ENCODE measurements at regions not wholly inside any gene's neighbourhood (a gene's known extent, or its start where the extent isn't known, plus 50 kb on each side); places are given as distances from the start of the nearest gene placed in this dataset.
"Not testable (repeated sequence)": the region's sequence is repeated elsewhere in the genome, so short reads cannot be mapped to it uniquely, and the experiment has no call there.

GRCh38 chr9:29063031-29063430 lies 1489.8 kb upstream of the C9orf72 start:
- H3K4me3 Mint-ChIP-seq: no peak overlapping the region
- no peaks in the 10 kb centered on the region for H3K4me1 Mint-ChIP-seq (ENCODE audit: low read depth)
- no peaks in the 10 kb centered on the region for H3K27me3 Mint-ChIP-seq (ENCODE audit: low read depth)
- no peak for DNase-seq (ENCODE audit: low spot score)
- H3K27ac Mint-ChIP-seq: no peak overlapping the region
- no peaks in the 10 kb centered on the region for H3K36me3 Mint-ChIP-seq (ENCODE audit: low read depth)
- H3K9me3 Mint-ChIP-seq: peaks cover 6% of the 10 kb centered on the region

DNA sequence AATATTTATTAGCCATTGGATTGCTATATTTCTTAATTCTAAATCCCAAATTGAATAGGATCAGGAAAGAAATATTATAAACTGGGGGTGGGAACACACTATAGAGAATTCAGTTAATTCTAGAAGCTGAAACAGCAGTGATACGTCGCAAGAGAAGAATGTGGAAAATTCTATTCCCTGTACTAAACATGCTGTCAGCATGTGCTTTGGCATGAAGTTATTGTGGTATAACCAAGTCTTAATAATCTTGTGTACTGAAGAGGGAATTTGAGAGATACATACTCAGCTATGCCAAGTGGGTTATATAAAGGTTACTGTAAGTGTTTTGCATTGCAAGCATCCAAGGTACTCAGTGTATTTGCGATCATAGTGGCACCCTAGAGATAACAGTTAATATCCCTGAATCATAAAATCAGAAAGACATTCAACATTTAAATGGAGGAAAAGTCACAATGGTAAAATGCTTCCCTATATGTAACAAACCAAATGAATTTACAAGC lies 1492.9 kb upstream of the C9orf72 start:
- DNase-seq (ENCODE audit: low spot score): no peak
- Mint-ChIP-seq H3K9me3 (no peaks in the 10 kb centered on the region), H3K27ac (no peak overlapping the region), H3K4me1 (ENCODE audit: low read depth) (no peaks in the 10 kb centered on the region), H3K4me3 (no peak overlapping the region), H3K36me3 (ENCODE audit: low read depth) (no peaks in the 10 kb centered on the region), H3K27me3 (ENCODE audit: low read depth) (no peaks in the 10 kb centered on the region)

DNA sequence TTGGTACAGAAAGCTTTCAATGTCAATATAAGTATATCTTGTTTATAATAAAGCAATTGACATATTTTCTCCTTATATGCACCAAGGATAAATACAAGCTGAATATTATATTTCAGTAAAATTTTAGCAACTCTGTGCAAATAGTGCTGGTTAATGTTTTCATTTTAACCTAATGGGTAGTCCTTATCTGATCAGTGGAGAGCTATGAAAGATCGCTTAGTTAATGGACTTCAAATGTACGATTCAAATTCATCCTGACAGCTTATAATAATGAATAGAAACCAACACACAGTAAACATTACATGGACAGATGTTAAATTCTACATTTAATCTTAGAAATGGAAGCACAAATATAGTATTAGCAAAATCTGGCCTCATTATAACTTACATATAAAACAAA lies 1495.2 kb upstream of the C9orf72 start:
- Mint-ChIP-seq H3K9me3 (no peaks in the 10 kb centered on the region), H3K27ac (no peak overlapping the region), H3K4me1 (ENCODE audit: low read depth) (no peaks in the 10 kb centered on the region), H3K36me3 (ENCODE audit: low read depth) (no peaks in the 10 kb centered on the region), H3K27me3 (ENCODE audit: low read depth) (no peaks in the 10 kb centered on the region), H3K4me3 (no peak overlapping the region)
- no peak for DNase-seq (ENCODE audit: low spot score)

- H3K27me3 Mint-ChIP-seq (ENCODE audit: low read depth): no peaks in the 10 kb centered on the region
- H3K9me3 Mint-ChIP-seq: peaks cover 3% of the 10 kb centered on the region
- no peaks in the 10 kb centered on the region for H3K4me1 Mint-ChIP-seq (ENCODE audit: low read depth)
- no peak overlapping the region for H3K27ac Mint-ChIP-seq
- H3K4me3 Mint-ChIP-seq: no peak overlapping the region
- H3K36me3 Mint-ChIP-seq (ENCODE audit: low read depth): no peaks in the 10 kb centered on the region
- no peak for DNase-seq (ENCODE audit: low spot score)
Observed at GRCh38 chr9:29069376-29069775, 1496.1 kb upstream of the C9orf72 start.

GRCh38 chr9:29078063-29078666 lies 1504.9 kb upstream of the C9orf72 start:
- no peaks in the 10 kb centered on the region for H3K27me3 Mint-ChIP-seq (ENCODE audit: low read depth)
- no peak overlapping the region for H3K4me3 Mint-ChIP-seq
- peaks cover 7% of the 10 kb centered on the region for H3K9me3 Mint-ChIP-seq
- H3K36me3 Mint-ChIP-seq (ENCODE audit: low read depth): no peaks in the 10 kb centered on the region
- DNase-seq (ENCODE audit: low spot score): no peak
- H3K4me1 Mint-ChIP-seq (ENCODE audit: low read depth): no peaks in the 10 kb centered on the region
- H3K27ac Mint-ChIP-seq: no peak overlapping the region

DNA sequence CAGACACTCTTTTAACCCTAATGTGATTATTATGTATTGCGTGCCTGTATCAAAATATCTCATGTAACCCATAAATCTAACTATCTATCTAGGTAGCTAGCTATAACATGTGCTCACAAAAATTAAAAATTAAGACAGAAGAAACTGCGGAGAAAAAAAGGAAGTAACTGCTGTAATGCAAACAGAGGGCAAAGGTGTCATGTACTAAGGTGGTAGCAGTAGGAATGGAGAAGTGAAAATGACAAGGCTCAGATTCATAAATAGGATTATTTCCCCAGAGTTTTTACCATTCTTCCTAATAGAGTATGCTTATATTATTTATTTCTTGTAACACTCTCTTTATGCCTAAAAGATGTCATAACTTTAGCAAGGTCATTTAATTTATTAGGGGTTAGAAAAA lies 1527.5 kb upstream of the C9orf72 start:
- no peaks in the 10 kb centered on the region for H3K4me1 Mint-ChIP-seq (ENCODE audit: low read depth)
- no peak overlapping the region for H3K4me3 Mint-ChIP-seq

DNA sequence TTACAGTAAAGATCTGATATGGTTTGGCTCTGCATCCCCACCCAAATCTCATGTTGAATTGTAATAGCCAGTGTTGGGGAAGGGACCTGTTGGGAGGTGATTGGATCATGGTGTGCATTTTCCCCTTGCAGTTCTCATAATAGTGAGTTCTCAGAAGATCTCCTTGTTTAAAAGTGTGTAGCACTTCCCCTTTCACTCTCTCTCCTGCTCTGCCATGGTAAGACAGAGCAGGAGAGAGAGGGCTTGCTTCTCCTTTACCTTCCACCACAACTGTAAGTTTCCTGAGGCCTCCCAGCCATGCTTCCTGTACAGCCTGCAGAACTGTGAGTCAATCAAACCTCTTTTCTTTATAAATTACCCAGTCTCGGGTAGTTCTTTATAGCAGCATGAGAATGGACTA lies 1530.9 kb upstream of the C9orf72 start:
- not testable (repeated sequence) for H3K4me3 Mint-ChIP-seq; H3K36me3 Mint-ChIP-seq (ENCODE audit: low read depth); H3K27ac Mint-ChIP-seq; H3K4me1 Mint-ChIP-seq (ENCODE audit: low read depth); H3K27me3 Mint-ChIP-seq (ENCODE audit: low read depth); DNase-seq (ENCODE audit: low spot score)
- H3K9me3 Mint-ChIP-seq: peaks cover 14% of the 10 kb centered on the region

More for the DNA sequence above, 1527.5 kb upstream of the C9orf72 start:
- DNase-seq (ENCODE audit: low spot score): no peak
- Mint-ChIP-seq H3K9me3 (peaks cover 14% of the 10 kb centered on the region), H3K36me3 (ENCODE audit: low read depth) (no peaks in the 10 kb centered on the region), H3K27ac (no peak overlapping the region), H3K27me3 (ENCODE audit: low read depth) (no peaks in the 10 kb centered on the region)

- Mint-ChIP-seq H3K9me3 (peaks cover 17% of the 10 kb centered on the region), H3K36me3 (ENCODE audit: low read depth) (no peaks in the 10 kb centered on the region), H3K4me1 (ENCODE audit: low read depth) (no peaks in the 10 kb centered on the region), H3K27ac (no peak overlapping the region), H3K4me3 (no peak overlapping the region), H3K27me3 (ENCODE audit: low read depth) (no peaks in the 10 kb centered on the region)
- no peak for DNase-seq (ENCODE audit: low spot score)
Observed at GRCh38 chr9:29118555-29118954, 1545.3 kb upstream of the C9orf72 start.

DNA sequence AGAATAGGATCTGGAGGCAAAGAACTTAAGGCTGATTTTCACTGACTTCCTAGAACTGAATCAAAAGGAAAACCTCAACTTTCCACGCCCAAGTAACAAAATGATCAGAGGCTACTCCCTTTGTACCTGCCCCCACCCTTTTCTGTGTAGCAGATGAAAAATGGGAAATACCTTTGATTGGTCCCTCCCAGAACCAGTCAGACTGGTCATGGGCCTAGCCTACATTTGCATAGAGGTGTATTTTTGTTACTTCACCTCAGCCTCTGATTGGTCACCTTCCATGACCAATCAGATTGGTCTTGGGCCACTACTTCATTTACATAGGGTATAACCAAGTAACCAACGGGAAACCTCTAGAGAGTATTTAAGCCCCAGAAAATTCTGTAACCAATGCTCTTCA lies 1553.5 kb upstream of the C9orf72 start:
- Mint-ChIP-seq H3K4me1 (ENCODE audit: low read depth) (no peaks in the 10 kb centered on the region), H3K27ac (no peak overlapping the region), H3K36me3 (ENCODE audit: low read depth) (no peaks in the 10 kb centered on the region), H3K27me3 (ENCODE audit: low read depth) (no peaks in the 10 kb centered on the region), H3K9me3 (peaks cover 39% of the 10 kb centered on the region), H3K4me3 (no peak overlapping the region)
- DNase-seq (ENCODE audit: low spot score): no peak

GRCh38 chr9:29129763-29130162 lies 1556.5 kb upstream of the C9orf72 start:
- Mint-ChIP-seq H3K27ac (no peak overlapping the region), H3K27me3 (ENCODE audit: low read depth) (no peaks in the 10 kb centered on the region), H3K4me3 (no peak overlapping the region), H3K36me3 (ENCODE audit: low read depth) (no peaks in the 10 kb centered on the region), H3K9me3 (peaks cover 38% of the 10 kb centered on the region), H3K4me1 (ENCODE audit: low read depth) (no peaks in the 10 kb centered on the region)
- no peak for DNase-seq (ENCODE audit: low spot score)

GRCh38 chr9:29144476-29144875 lies 1571.2 kb upstream of the C9orf72 start:
- H3K27me3 Mint-ChIP-seq (ENCODE audit: low read depth): no peaks in the 10 kb centered on the region
- H3K9me3 Mint-ChIP-seq: peaks cover 16% of the 10 kb centered on the region
- H3K4me3 Mint-ChIP-seq: no peak overlapping the region
- no peaks in the 10 kb centered on the region for H3K36me3 Mint-ChIP-seq (ENCODE audit: low read depth)
- no peak for DNase-seq (ENCODE audit: low spot score)
- H3K27ac Mint-ChIP-seq: no peak overlapping the region
- no peaks in the 10 kb centered on the region for H3K4me1 Mint-ChIP-seq (ENCODE audit: low read depth)

GRCh38 chr9:29150606-29151005 lies 1577.3 kb upstream of the C9orf72 start:
- H3K36me3 Mint-ChIP-seq (ENCODE audit: low read depth): no peaks in the 10 kb centered on the region
- DNase-seq (ENCODE audit: low spot score): no peak
- H3K27me3 Mint-ChIP-seq (ENCODE audit: low read depth): no peaks in the 10 kb centered on the region
- no peaks in the 10 kb centered on the region for H3K4me1 Mint-ChIP-seq (ENCODE audit: low read depth)
- no peak overlapping the region for H3K27ac Mint-ChIP-seq
- no peak overlapping the region for H3K4me3 Mint-ChIP-seq
- H3K9me3 Mint-ChIP-seq: peaks cover 3% of the 10 kb centered on the region

GRCh38 chr9:29160763-29161353 lies 1587.6 kb upstream of the C9orf72 start:
- Mint-ChIP-seq H3K4me1 (ENCODE audit: low read depth) (no peaks in the 10 kb centered on the region), H3K27ac (no peak overlapping the region), H3K9me3 (peaks cover 6% of the 10 kb centered on the region), H3K27me3 (ENCODE audit: low read depth) (no peaks in the 10 kb centered on the region), H3K4me3 (no peak overlapping the region), H3K36me3 (ENCODE audit: low read depth) (no peaks in the 10 kb centered on the region)
- DNase-seq (ENCODE audit: low spot score): no peak

- no peak for DNase-seq (ENCODE audit: low spot score)
- Mint-ChIP-seq H3K27me3 (ENCODE audit: low read depth) (no peaks in the 10 kb centered on the region), H3K4me3 (no peak overlapping the region), H3K4me1 (ENCODE audit: low read depth) (no peaks in the 10 kb centered on the region), H3K27ac (no peak overlapping the region), H3K36me3 (ENCODE audit: low read depth) (no peaks in the 10 kb centered on the region), H3K9me3 (peaks cover 4% of the 10 kb centered on the region)
Observed at GRCh38 chr9:29174136-29174535, 1600.9 kb upstream of the C9orf72 start.

GRCh38 chr9:29176231-29176630 lies 1603.0 kb upstream of the C9orf72 start:
- no peak for DNase-seq (ENCODE audit: low spot score)
- Mint-ChIP-seq H3K9me3 (no peaks in the 10 kb centered on the region), H3K36me3 (ENCODE audit: low read depth) (no peaks in the 10 kb centered on the region), H3K27me3 (ENCODE audit: low read depth) (no peaks in the 10 kb centered on the region), H3K27ac (no peak overlapping the region), H3K4me1 (ENCODE audit: low read depth) (no peaks in the 10 kb centered on the region), H3K4me3 (no peak overlapping the region)

All from T-helper 2 cell treated with Interferon-gamma antibody and Interleukin-4, amounts not matched to agents 5 μg/mL and 100 μg/mL, for 36 hours (primary cell).